GM21737 (cell line): ENCODE measurements at regions not wholly inside any gene's neighbourhood (a gene's known extent, or its start where the extent isn't known, plus 50 kb on each side); places are given as distances from the start of the nearest gene placed in this dataset.
"Not testable (repeated sequence)": the region's sequence is repeated elsewhere in the genome, so short reads cannot be mapped to it uniquely, and the experiment has no call there.

Experiments
- ATAC-seq: cut with Tn5 transposase; IDR thresholded peaks from one replicate; pipeline ENCODE4 v1.9.1; 2021; ENCODE audit warnings: mild to moderate bottlenecking, moderate library complexity; ENCODE audit not compliant: unreplicated experiment

DNA sequence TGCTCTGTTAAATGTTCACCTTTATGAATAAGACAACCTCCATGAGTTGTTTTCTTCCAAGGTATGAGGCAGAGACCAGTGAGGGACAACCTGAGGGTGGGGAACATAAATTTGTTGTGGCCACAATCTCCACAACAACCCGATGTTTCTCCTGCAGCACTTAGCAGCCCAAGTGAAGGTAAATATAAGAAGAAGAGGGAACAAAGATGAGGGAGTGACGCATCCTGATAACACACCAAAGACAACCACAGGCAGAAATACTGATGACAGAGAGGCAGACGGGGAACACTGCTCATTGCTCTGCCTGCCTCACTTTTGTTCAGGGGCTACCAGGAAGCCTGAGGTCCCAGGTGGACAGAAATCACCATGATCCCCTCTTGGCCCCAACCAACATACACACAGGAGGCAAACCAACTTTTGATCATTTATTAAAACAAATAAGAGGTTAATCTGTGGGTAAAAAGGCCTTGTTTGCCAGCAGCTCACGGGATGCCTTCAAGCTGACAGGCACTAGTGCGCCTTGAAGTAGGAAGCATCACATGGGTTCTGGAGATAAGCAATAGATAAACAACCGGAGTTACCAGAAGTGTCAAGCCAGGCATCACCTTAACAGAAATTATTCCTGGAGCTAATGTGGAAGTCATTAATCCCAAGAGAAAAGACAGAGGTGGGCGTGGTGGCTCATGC, 104.9 kb upstream of the ALDH3B2 start:
- ATAC-seq = not testable (repeated sequence)

DNA sequence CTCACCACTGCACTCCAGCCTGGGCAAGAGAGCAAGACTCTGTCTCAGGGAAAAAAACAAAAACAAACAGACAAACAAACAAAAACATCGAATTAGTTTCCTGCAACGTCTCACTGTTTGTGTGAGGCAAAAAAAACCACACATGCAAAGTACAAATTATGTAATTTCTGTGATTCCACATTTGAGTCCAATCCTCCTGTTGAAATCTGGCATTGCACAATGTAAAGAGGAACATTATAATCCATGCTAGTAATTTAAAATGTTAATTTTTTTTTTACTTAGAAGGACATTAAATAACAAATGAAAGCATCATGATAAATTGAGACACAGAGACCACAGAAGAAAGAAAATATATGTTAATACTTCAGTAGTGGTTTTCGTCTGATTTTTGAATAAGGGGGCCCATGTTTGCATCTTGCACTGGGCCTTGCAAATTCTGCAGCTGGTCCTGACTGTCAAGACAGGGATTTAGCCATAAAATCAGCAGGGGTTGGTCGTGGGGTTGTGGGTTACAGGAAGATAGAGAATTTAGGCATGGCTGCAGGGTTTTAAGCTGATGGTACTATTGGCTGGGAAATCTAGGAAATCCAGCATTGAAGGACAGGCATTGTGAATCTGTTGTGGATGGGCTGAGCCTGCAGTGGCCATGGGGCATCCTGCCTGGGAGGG, 102.6 kb upstream of the ALDH3B2 start:
- ATAC-seq = no peak

DNA sequence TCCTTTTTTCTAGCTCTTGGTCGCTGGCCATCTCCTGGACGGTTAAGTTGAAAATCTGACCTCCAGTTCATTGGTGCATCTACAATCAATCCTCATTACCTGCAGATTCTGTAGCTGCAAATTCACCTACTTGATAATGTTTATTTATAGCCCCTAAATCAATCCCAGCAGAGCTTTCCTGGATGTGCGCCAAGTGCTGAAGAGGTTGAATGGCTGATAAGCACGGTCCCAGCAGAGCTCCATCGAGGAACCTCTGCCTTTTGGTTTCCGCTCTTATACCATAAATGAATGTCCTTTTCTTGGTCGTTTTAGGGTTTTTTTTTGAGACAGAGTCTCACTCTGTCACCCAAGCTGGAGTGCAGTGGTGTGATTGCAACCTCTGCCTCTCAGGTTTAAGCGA, 99.8 kb upstream of the ALDH3B2 start:
- not testable (repeated sequence) for ATAC-seq

DNA sequence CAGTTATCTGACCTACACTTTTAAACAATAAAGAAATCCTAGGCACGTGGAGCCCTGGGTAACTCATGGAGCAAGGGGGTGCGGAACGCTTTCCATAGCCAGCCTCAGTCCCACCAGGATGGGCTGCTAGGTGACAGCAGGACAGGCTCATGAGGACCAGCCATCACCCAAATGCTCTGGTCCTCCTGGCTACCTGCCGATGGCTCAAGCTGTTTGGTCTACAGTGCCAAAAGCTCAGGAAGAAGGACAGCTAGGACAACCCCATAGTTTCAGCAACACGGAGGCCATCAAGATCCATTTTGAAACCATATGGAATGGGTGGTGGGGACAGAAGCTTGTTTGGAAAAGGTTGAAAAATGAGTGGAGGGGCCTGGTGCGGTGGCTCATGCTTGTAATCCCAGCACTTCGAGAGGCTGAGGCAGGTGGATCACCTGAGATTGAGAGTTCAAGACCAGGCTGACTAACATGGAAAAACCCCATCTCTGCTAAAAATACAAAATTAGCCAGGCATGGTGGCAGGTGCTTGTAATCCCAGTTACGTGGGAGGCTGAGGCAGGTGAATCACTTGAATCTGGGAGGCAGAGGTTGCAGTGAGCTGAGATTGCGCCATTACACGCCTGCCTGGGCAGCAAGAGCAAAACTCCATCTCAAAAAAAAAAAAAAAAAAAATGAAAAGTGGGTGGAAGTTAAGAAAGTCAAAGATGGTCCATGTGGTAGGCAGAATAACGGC, 93.7 kb upstream of the ALDH3B2 start:
- not testable (repeated sequence) for ATAC-seq

DNA sequence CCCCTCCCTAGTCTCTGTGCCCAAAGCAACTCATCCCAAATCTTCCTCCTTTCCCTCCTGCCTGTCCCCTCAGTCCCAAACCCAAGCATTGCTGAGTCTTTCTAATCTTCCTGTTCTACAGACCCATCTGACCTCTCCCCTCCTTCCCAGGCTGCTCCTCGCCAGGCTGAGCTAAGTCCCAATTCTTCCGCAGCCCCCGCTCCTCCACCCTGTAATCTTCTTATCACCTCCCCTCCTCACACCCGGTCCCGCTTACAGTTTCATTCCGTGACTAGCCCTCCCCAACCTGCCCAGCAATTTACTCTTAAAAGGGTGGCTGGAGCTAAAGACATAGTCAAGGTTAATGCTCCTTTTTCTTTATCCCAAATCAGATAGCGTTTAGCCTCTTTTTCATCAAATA, 86.8 kb upstream of the ALDH3B2 start:
- ATAC-seq = not testable (repeated sequence)

DNA sequence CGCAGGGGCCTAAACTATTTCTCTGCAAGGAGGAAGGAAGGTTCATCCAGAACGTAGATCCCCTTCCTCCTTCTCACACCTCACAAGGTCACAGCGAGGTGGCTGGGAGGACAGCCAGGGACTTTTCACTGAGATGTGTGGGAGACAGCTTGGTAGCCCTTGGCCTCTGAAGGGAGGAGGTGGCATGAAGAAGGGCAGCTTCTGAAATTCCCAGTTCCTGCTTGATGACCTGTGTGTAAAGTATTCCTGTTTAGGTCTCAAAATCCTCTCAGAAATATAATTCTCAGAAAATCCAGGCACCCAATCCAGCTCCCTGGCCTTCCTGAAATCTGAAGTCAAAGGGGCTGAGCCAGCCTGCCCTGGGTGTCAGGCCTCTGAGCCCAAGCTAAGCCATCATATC, 84.9 kb upstream of the ALDH3B2 start:
- ATAC-seq = not testable (repeated sequence)

DNA sequence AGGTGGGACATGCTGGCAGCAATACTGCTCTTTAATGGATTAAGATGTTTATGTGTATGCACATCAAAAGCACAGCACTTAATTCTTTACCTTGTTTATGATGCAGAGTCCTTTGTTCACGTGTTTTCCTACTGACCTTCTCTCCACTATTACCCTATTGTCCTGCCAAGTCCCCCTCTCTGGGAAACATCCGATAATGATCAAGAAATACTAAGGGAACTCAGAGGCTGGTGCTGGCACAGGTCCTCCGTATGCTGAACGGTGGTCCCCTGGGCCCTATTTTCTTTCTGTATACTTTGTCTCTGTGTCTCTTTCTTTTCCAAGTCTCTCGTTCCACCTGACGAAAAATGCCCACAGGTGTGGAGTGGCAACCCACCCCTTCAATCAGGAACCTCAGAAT, 84.0 kb upstream of the ALDH3B2 start:
- not testable (repeated sequence) for ATAC-seq

DNA sequence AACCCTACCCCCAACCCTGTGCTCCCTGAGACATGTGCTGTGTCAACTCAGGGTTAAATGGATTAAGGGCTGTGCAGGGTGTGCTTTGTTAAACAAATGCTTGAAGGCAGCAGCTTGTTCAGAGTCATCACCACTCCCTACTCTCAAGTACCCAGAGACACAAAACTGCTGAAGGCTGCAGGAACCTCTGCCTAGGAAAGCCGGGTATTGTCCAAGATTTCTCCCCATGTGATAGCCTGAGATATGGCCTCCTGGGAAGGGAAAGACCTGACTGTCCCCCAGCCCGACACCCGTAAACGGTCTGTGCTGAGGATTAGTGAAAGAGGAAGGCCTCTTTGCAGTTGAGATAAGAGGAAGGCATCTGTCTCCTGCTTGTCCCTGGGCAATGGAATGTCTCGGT, 83.6 kb upstream of the ALDH3B2 start:
- ATAC-seq = not testable (repeated sequence)

DNA sequence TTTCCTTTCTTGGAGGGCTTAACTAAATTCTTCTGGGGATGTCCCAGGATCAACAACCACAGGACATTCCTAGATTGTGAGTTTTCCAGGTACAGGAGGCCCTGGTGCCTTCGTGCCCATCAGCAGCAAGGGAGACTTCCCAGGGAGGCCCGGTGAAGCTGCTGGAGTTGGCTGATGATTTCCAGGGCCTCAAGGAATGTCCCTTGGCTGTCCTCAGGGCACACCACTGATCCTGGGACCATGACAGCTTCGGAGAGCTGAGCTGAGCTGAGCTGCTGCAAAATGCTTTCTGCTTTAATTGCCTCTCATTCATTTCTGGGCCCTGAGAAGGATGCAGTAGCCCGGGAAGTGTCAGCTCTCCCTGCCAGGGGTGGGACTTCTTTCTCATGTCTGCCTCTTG, 79.4 kb upstream of the ALDH3B2 start:
- not testable (repeated sequence) for ATAC-seq

DNA sequence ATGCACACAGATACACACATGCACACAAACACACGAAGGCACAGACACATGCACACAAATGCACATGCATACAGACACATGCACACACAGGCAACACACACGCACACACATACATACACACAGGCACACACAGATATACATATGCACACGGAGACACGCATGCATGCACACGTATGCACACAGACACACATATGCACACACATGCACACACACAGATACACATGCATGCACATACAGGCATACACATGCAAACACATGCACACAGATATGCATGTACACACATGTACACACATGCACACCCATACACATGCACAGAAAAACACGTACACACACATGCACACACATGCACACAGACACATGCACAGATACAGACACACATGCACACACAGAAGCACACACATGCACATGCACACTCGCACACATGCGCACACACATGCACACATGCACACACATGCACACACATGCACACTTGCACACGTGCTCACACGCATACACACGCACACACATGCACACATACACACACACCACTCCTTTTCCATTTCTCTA, 70.8 kb upstream of the ALDH3B2 start:
- ATAC-seq = no peak

DNA sequence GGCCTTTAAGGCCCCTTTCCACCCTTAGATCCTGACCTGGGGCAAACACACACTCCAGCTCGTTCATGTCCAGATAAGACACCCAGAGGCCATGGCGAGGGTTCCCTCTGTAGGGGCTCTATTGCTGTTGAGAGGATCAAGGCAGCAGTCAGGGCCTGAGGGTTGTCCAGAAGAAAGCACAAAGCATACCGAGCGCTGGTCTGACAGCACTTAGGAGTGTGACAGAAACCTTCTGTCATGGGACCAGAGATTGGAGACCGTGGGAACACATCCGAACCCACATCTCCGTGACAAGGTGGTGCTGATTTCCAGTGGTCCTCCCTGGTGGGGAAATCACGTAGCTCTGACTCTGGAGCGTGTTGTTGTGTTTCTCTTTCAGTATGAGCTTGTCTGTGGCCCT, 69.8 kb upstream of the ALDH3B2 start:
- ATAC-seq = not testable (repeated sequence)

DNA sequence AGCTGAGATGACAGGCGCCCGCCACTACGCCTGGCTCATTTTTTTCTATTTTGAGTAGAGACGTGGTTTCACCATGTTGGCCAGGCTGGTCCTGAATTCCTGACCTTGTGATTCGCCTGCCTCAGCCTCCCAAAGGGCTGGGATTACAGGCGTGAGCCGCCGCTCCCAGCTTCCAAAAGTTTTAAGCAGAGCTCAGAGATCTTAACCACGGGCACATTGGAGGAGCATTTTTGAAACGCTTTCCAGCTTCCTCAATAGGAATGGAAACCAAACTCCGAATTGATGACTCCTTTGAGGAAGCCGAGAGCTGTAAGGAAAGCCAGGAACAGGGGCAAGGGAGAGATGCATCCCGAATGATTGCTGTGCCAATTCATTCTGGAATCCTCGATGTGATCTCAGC, 63.8 kb upstream of the ALDH3B2 start:
- ATAC-seq = not testable (repeated sequence)

DNA sequence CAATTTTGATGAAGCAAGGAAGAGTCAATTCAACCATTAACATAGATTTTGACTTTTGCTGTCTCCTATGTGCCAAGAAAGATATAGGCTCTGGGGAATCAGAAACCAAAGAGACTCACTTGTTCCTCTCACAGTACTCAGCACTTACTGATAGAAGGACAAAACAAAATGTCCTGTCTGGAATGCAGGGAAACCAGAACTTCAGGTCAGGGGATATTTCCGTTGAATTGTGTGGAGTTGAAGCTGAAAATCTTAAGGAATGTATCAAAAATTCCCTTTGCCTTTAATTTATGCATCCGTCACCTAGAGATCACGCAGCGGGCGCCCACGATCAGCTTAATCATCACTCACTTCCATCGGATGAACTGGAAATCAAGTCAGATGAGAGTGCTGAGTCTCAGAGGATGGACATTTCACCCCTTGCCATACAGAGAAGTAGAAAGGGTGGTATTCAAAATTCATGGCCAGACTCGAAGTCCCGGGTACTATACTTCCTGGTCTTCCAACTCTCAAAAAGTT, 63.2 kb upstream of the ALDH3B2 start:
- ATAC-seq = not testable (repeated sequence)

DNA sequence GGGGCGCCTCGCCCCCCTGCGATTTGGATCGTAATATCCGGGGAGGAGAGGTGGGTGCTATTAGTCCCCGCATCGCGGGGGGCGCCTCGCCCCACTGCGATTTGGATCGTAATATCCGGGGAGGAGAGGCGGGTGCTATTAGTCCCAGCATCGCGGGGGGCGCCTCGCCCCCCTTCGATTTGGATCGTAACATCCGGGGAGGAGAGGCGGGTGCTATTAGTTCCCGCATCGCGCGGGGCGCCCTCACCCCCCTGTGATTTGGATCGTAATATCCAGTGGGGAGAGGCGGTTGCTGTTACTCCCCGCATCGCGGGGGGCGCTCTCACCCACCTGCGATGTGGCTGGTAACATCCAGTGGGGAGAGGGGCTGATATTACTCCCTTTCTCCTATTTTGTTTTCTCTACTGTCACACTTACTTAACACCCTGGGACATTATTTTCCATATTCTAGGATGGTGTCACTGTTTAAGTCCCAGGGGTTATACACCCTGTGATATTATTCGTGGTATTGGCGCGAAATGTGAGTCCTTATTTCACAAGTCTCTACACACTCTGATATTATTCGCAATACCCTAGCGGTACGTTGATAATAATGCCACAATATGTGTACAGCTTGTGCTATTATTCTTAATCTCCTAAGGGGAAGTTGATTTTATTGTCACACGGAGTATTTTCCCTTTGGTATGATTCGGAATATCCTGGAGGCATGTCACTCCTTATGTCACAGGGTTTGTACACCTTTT, 57.8 kb upstream of the ALDH3B2 start:
- ATAC-seq = no peak

DNA sequence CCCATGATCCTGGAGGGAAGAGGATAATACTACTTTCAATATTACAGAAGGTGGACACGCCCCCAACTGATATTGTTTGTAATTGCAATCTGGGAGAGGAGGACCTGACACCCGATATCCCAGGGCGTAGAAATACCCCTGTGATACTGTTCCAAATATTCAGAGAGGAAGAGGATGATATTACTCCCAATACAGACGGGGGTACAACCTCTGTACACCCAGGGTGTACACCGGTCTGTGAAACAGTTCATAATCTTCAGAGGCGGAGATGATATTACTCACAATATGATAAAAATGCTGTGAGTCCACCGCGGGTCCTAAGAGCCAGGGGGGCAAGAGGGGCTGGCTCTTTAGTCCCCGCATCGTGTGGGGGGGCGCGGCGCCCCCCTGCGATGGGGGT, 57.2 kb upstream of the ALDH3B2 start:
- ATAC-seq = no peak

DNA sequence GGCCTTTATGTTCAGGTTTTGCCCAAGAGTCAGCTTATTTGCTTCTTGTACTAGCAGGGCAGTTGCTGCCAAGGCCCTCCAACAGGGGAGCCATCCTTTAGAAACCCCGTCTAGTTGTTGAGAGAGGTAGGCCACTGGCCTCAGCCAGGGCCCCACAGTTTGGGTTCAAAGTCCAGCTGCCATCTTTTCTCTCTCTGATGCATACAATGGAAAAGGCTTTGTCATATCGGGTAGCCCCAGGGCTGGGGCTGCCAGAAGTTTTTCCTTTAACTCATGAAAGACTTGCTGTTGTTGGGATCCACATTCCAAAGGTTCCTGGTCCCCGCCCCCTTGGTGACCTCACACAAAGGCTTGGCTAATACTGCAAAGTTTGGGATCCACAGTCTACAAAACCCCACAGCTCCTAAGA, 53.7 kb upstream of the ALDH3B2 start:
- ATAC-seq = not testable (repeated sequence)

DNA sequence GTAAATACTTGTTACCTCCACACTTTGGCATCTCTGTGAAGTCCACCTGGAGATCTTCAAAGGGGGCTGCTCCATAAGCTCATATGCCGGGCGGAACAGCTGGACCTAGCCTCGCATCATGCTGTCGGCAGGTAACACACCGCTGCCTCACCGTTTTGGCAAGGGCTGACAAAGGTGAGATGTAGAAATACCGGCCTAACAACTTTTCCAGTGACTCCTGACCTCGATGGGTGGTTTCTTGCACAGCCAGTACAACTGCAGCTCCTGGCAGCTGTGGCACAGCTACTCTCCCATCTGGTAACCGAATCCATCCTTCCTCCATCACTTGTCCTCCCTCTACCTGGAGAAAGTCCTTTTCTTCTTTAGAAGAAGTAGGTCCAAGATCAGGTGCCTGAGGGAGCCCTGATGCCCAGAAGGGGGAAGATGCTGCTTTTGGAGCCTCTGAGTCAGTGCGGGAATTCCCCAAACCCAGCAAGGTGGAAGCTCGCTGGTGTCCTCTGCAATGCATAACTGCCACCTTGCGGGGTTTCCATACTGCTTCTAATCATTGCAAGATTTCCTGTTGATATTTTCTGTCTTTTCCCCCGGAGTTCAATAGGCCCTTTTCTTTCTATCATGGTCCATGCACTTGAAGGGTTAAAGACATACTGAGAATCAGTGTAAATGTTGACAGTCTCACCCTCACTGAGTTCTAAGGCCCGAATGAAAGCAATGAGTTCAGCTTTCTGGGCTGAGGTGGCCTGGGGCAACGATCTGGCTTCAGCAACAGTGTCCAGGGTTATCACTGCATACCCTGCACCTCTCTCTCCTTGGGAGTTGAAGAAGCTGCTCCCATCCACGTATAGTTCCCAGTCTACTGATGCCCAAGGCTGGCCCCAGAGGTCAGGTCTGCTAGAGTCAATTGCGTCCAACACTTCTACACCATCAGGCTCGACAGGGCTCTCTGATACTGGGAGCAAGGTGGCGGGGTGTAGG, 52.9 kb upstream of the ALDH3B2 start:
- ATAC-seq = not testable (repeated sequence)
